ENCODE measurements at regions not wholly inside any gene's neighbourhood (a gene's known extent, or its start where the extent isn't known, plus 50 kb on each side); places are given as distances from the start of the nearest gene placed in this dataset.

DNA sequence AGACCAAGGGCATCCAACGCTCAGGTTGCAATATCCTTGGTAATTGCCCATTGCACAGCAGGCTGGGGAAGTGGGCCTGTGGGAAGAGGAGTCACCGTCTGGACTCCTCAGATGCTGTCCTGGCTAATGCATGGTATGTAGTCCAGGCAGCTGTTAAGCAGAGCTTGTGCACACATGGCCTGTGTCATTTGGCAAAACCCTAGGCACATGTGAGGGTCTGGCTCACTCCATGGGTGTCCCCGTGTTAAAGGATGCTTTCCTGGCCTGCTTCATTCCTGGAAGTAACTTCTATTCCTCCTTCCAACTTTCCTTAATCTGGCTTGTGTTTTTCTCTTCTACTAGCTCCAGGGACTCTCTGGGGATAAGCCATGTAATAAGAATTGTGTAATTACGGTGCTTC lies 378.0 kb upstream of the CA10 start:
- no peaks in the 10 kb centered on the region for H3K36me3 ChIP-seq (ENCODE audit: control insufficient read depth in 4 of 4, insufficient read depth in 4 of 4, low read length in 3 of 4)
- H3K4me1 ChIP-seq (ENCODE audit: control extremely low read depth in 1 of 4, control insufficient read depth in 4 of 4, insufficient read depth in 4 of 4, low read length in 3 of 4), result no peaks in the 10 kb centered on the region
- H3K27ac ChIP-seq (ENCODE audit: insufficient read depth in 1 of 2, low read depth in 1 of 2, low read length in 2 of 2, poor library complexity in 1 of 2, severe bottlenecking in 2 of 2), result no peak overlapping the region
- WGBS (ENCODE audit: insufficient coverage), result 79% methylated on average over 3 of the region's 4 CpGs
- H3K4me3 ChIP-seq (ENCODE audit: control insufficient read depth in 1 of 7, extremely low read depth in 1 of 7, insufficient read depth in 4 of 7, low read depth in 2 of 7, low read length in 6 of 7), result no peak overlapping the region
- ChIA-PET CTCF (no interaction called here), POLR2A (no interaction called here)
- H3K9me3 ChIP-seq (ENCODE audit: control extremely low read depth in 1 of 5, control insufficient read depth in 4 of 5, insufficient read depth in 2 of 5, low read depth in 1 of 5, low read length in 4 of 5), result no peaks in the 10 kb centered on the region
- no peak for DNase-seq
- no peaks in the 10 kb centered on the region for H3K27me3 ChIP-seq (replicated peaks in 2 of 5; ENCODE audit: control insufficient read depth in 4 of 5, insufficient read depth in 5 of 5, low read length in 4 of 5)

DNA sequence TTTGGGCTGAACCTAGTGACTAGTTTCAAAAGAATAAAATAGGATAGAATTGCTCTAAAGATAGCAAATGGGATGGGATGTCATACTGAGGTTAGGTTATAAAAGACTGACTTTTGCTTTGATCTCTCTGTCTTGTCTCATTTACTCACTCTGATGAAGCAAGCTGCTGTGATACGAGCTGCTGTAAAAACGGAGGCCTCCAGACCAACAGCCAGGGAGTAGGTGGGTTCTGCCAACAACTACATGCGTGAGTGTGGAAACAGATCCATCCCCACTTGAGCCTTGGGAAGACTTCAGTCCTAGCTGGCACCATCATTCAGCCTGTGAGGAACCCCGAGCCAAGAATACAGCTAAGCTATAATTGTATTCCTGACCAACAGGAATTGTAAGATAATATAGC lies 373.9 kb upstream of the CA10 start:
- WGBS (ENCODE audit: insufficient coverage), result 69% methylated on average over 3 of the region's 4 CpGs
- no peak overlapping the region for H3K27ac ChIP-seq (ENCODE audit: insufficient read depth in 1 of 2, low read depth in 1 of 2, low read length in 2 of 2, poor library complexity in 1 of 2, severe bottlenecking in 2 of 2)
- no peaks in the 10 kb centered on the region for H3K27me3 ChIP-seq (replicated peaks in 2 of 5; ENCODE audit: control insufficient read depth in 4 of 5, insufficient read depth in 5 of 5, low read length in 4 of 5)
- no peak overlapping the region for H3K4me3 ChIP-seq (ENCODE audit: control insufficient read depth in 1 of 7, extremely low read depth in 1 of 7, insufficient read depth in 4 of 7, low read depth in 2 of 7, low read length in 6 of 7)
- ChIA-PET POLR2A (no interaction called here), CTCF (interaction anchor here (0.5 kb wide), 1 partner anchor 365 kb away, joined by 3 read pairs; no protein-coding TSS in a partner anchor)
- no peaks in the 10 kb centered on the region for H3K36me3 ChIP-seq (ENCODE audit: control insufficient read depth in 4 of 4, insufficient read depth in 4 of 4, low read length in 3 of 4)
- DNase-seq, result no peak
- no peaks in the 10 kb centered on the region for H3K4me1 ChIP-seq (ENCODE audit: control extremely low read depth in 1 of 4, control insufficient read depth in 4 of 4, insufficient read depth in 4 of 4, low read length in 3 of 4)
- no peaks in the 10 kb centered on the region for H3K9me3 ChIP-seq (ENCODE audit: control extremely low read depth in 1 of 5, control insufficient read depth in 4 of 5, insufficient read depth in 2 of 5, low read depth in 1 of 5, low read length in 4 of 5)

DNA sequence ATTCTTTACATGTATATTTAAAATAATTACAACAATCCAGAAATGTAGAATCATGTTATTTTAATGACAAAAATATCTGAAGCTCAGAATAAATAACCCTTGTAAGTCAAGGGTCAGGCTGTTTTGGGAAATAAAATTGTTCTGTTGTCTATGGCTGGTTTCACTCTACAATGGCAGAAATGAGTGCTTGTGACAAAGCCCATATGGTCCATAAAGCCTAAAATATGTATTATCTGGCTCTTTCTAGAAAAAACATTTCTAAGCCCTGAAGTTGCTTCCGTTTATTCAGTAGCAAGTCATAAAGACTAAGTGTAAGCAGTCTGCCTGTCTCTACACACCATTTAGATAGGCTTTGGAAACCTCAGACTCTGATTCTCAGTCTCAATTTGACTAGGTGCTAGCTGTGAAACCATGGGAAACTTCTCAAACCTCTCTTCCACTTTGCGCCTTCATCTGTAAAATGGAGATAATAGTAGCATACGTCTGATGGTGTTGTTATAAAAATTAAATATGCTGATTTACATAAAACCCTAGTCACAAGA lies 365.7 kb upstream of the CA10 start:
- CTCF ChIA-PET, result no interaction called here
- DNase-seq, result no peak
- no peaks in the 10 kb centered on the region for H3K36me3 ChIP-seq (ENCODE audit: control insufficient read depth in 4 of 4, insufficient read depth in 4 of 4, low read length in 3 of 4)
- 83% methylated on average over 1 of the region's 3 CpGs for WGBS (ENCODE audit: insufficient coverage)
- no peaks in the 10 kb centered on the region for H3K4me1 ChIP-seq (ENCODE audit: control extremely low read depth in 1 of 4, control insufficient read depth in 4 of 4, insufficient read depth in 4 of 4, low read length in 3 of 4)
- no peak overlapping the region for H3K4me3 ChIP-seq (ENCODE audit: control insufficient read depth in 1 of 7, extremely low read depth in 1 of 7, insufficient read depth in 4 of 7, low read depth in 2 of 7, low read length in 6 of 7)
- H3K27ac ChIP-seq (ENCODE audit: insufficient read depth in 1 of 2, low read depth in 1 of 2, low read length in 2 of 2, poor library complexity in 1 of 2, severe bottlenecking in 2 of 2), result no peak overlapping the region
- POLR2A ChIA-PET, result no interaction called here
- H3K27me3 ChIP-seq (replicated peaks in 2 of 5; ENCODE audit: control insufficient read depth in 4 of 5, insufficient read depth in 5 of 5, low read length in 4 of 5), result no peaks in the 10 kb centered on the region
- no peaks in the 10 kb centered on the region for H3K9me3 ChIP-seq (ENCODE audit: control extremely low read depth in 1 of 5, control insufficient read depth in 4 of 5, insufficient read depth in 2 of 5, low read depth in 1 of 5, low read length in 4 of 5)

DNA sequence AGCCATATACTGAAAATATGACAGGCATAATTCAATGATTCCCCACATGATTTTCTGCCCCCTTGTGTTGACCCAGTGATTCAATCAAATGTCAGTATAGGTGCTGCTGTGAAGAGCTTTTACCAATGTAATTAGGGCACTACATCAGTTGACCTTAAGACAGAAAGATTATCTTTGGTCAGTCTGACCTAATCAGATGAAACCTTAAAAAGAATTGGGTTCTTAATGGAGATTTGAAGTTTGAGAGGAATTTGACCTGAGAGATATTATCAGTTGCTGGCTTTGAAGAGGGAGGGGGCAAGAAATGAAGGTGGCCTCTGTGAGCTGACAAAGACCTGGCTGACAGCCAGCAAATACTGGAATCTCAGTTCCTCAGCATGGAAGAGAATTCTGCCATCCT lies 358.7 kb upstream of the CA10 start:
- POLR2A ChIA-PET, result interaction anchor here (0.7 kb wide), 1 partner anchor 85 kb away, joined by 3 read pairs; no protein-coding TSS in a partner anchor
- no peaks in the 10 kb centered on the region for H3K9me3 ChIP-seq (ENCODE audit: control extremely low read depth in 1 of 5, control insufficient read depth in 4 of 5, insufficient read depth in 2 of 5, low read depth in 1 of 5, low read length in 4 of 5)
- no peaks in the 10 kb centered on the region for H3K4me1 ChIP-seq (ENCODE audit: control extremely low read depth in 1 of 4, control insufficient read depth in 4 of 4, insufficient read depth in 4 of 4, low read length in 3 of 4)
- no peaks in the 10 kb centered on the region for H3K36me3 ChIP-seq (ENCODE audit: control insufficient read depth in 4 of 4, insufficient read depth in 4 of 4, low read length in 3 of 4)
- H3K27ac ChIP-seq (ENCODE audit: insufficient read depth in 1 of 2, low read depth in 1 of 2, low read length in 2 of 2, poor library complexity in 1 of 2, severe bottlenecking in 2 of 2), result no peak overlapping the region
- no peak overlapping the region for H3K4me3 ChIP-seq (ENCODE audit: control insufficient read depth in 1 of 7, extremely low read depth in 1 of 7, insufficient read depth in 4 of 7, low read depth in 2 of 7, low read length in 6 of 7)
- H3K27me3 ChIP-seq (replicated peaks in 2 of 5; ENCODE audit: control insufficient read depth in 4 of 5, insufficient read depth in 5 of 5, low read length in 4 of 5), result no peaks in the 10 kb centered on the region
- no peak for DNase-seq
- CTCF ChIA-PET, result no interaction called here

DNA sequence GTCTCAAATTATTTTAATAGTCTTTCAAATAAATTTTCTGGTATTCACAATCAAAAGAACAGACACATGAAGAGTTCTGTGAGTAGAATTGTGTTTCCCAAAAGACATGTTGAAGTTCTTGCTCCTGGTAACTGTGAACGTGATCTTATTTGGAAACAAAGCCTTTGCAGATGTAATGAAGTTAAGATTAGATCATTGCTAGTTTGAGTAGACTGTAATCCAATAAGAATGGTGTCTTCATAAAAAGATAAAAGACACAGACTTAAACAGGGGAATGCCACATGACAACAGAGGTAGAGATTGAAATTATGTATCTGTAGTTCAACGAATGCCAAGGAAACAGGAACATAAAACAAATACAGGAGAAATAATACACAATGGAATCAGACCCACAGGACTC lies 357.4 kb upstream of the CA10 start:
- H3K36me3 ChIP-seq (ENCODE audit: control insufficient read depth in 4 of 4, insufficient read depth in 4 of 4, low read length in 3 of 4), result no peaks in the 10 kb centered on the region
- ChIA-PET POLR2A (no interaction called here), CTCF (no interaction called here)
- no peak overlapping the region for H3K27ac ChIP-seq (ENCODE audit: insufficient read depth in 1 of 2, low read depth in 1 of 2, low read length in 2 of 2, poor library complexity in 1 of 2, severe bottlenecking in 2 of 2)
- no peak for DNase-seq
- H3K4me3 ChIP-seq (ENCODE audit: control insufficient read depth in 1 of 7, extremely low read depth in 1 of 7, insufficient read depth in 4 of 7, low read depth in 2 of 7, low read length in 6 of 7), result no peak overlapping the region
- no peaks in the 10 kb centered on the region for H3K9me3 ChIP-seq (ENCODE audit: control extremely low read depth in 1 of 5, control insufficient read depth in 4 of 5, insufficient read depth in 2 of 5, low read depth in 1 of 5, low read length in 4 of 5)
- no peaks in the 10 kb centered on the region for H3K4me1 ChIP-seq (ENCODE audit: control extremely low read depth in 1 of 4, control insufficient read depth in 4 of 4, insufficient read depth in 4 of 4, low read length in 3 of 4)
- WGBS (ENCODE audit: insufficient coverage), result 100% methylated on average over 1 of the region's 2 CpGs
- H3K27me3 ChIP-seq (replicated peaks in 2 of 5; ENCODE audit: control insufficient read depth in 4 of 5, insufficient read depth in 5 of 5, low read length in 4 of 5), result no peaks in the 10 kb centered on the region

DNA sequence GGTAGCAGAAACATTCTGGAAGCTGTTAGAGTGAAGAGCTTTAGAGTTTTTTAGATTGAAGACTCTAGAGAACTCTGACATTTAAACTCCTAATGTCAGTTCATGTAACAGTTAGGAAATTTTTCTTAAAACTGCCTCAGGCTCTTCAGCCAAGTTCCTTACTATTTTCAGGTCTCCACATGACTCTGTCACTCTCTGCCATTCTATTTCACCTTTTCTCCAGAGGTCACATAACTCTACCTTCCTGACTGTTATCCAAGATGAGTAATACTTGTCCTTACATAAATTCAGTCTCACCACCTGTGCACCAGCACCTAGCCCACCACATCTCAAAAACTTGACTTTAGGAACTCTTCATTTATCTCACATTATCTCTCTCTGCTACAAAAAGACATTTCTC lies 347.1 kb upstream of the CA10 start:
- H3K4me1 ChIP-seq (ENCODE audit: control extremely low read depth in 1 of 4, control insufficient read depth in 4 of 4, insufficient read depth in 4 of 4, low read length in 3 of 4), result no peaks in the 10 kb centered on the region
- CTCF ChIA-PET, result interaction anchor here (1.0 kb wide), 1 partner anchor 14 kb away, joined by 3 read pairs; no protein-coding TSS in a partner anchor
- no peaks in the 10 kb centered on the region for H3K36me3 ChIP-seq (ENCODE audit: control insufficient read depth in 4 of 4, insufficient read depth in 4 of 4, low read length in 3 of 4)
- H3K9me3 ChIP-seq (ENCODE audit: control extremely low read depth in 1 of 5, control insufficient read depth in 4 of 5, insufficient read depth in 2 of 5, low read depth in 1 of 5, low read length in 4 of 5), result no peaks in the 10 kb centered on the region
- DNase-seq, result no peak
- H3K4me3 ChIP-seq (ENCODE audit: control insufficient read depth in 1 of 7, extremely low read depth in 1 of 7, insufficient read depth in 4 of 7, low read depth in 2 of 7, low read length in 6 of 7), result no peak overlapping the region
- no peaks in the 10 kb centered on the region for H3K27me3 ChIP-seq (replicated peaks in 2 of 5; ENCODE audit: control insufficient read depth in 4 of 5, insufficient read depth in 5 of 5, low read length in 4 of 5)
- no peak overlapping the region for H3K27ac ChIP-seq (ENCODE audit: insufficient read depth in 1 of 2, low read depth in 1 of 2, low read length in 2 of 2, poor library complexity in 1 of 2, severe bottlenecking in 2 of 2)
- POLR2A ChIA-PET, result no interaction called here

DNA sequence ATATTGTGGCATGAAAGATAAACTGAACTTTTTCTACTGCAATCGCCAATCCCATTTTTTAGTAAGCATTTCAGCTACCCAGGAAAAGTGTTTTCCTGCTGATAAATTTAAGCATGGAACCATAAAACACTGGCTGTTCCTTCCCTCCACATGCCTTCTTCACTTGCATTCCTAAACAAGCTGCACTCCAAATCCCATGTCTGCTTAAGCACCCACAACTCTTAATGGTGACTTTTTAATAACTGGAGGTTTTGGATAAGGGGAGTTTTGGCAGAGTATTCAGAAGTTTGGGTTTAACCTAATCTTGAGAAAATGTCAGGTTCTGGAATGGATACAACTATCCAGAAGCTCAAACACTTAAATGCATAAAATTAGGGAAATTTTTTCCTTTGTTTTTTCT lies 345.6 kb upstream of the CA10 start:
- H3K27me3 ChIP-seq (replicated peaks in 2 of 5; ENCODE audit: control insufficient read depth in 4 of 5, insufficient read depth in 5 of 5, low read length in 4 of 5), result no peaks in the 10 kb centered on the region
- no peaks in the 10 kb centered on the region for H3K9me3 ChIP-seq (ENCODE audit: control extremely low read depth in 1 of 5, control insufficient read depth in 4 of 5, insufficient read depth in 2 of 5, low read depth in 1 of 5, low read length in 4 of 5)
- 67% methylated on average over 1 of the region's 1 CpG for WGBS (ENCODE audit: insufficient coverage)
- ChIA-PET CTCF (no interaction called here), POLR2A (no interaction called here)
- no peak overlapping the region for H3K27ac ChIP-seq (ENCODE audit: insufficient read depth in 1 of 2, low read depth in 1 of 2, low read length in 2 of 2, poor library complexity in 1 of 2, severe bottlenecking in 2 of 2)
- DNase-seq, result no peak
- no peak overlapping the region for H3K4me3 ChIP-seq (ENCODE audit: control insufficient read depth in 1 of 7, extremely low read depth in 1 of 7, insufficient read depth in 4 of 7, low read depth in 2 of 7, low read length in 6 of 7)
- H3K4me1 ChIP-seq (ENCODE audit: control extremely low read depth in 1 of 4, control insufficient read depth in 4 of 4, insufficient read depth in 4 of 4, low read length in 3 of 4), result no peaks in the 10 kb centered on the region
- H3K36me3 ChIP-seq (ENCODE audit: control insufficient read depth in 4 of 4, insufficient read depth in 4 of 4, low read length in 3 of 4), result no peaks in the 10 kb centered on the region
